Stimulated activated CD8-positive, alpha-beta memory T cell treated with anti-CD3 and anti-CD28 coated beads, Interleukin-12 subunit alpha, Interleukin-12 subunit beta, amount 100 ng/mL, for 1 hour (primary cell): ENCODE measurements at regions not wholly inside any gene's neighbourhood (a gene's known extent, or its start where the extent isn't known, plus 50 kb on each side); places are given as distances from the start of the nearest gene placed in this dataset.
"Not testable (repeated sequence)": the region's sequence is repeated elsewhere in the genome, so short reads cannot be mapped to it uniquely, and the experiment has no call there.

Experiments
- DNase-seq: peaks from one replicate; pipeline ENCODE4 v3.0.0-alpha.2; 2020; ENCODE audit warnings: low read depth

DNA sequence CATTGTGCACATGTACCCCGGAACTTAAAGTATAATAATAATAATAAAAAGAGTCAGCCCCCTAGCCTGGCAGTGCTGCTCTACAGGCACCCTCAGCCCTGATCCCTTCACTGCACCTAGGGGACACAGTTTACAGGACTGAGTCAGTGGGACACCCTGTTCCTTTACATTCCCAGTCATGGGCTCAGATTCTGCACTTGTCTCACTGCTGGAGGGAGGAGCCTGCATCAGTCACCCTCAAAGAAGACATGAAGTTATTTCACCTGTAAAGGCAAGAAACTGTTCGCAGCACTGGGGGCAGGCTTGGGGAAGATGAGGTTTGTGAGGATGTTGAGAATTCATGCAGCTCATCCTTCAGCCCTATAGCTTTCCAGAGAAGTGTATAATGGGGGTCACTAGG lies 50.7 kb upstream of the VPREB1 start:
- no peak for DNase-seq

DNA sequence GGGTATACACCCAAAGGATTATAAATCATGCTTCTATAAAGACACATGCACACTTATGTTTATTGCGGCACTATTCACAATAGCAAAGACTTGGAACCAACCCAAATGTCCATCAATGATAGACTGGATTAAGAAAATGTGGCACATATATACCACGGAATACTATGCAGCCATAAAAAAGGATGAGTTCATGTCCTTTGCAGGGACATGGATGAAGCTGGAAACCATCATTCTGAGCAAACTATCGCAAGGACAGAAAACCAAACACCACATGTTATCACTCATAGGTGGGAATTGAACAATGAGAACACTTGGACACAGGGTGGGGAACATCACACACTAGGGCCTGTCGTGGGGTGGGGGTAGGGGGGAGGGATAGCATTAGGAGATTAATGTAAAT lies 51.1 kb upstream of the VPREB1 start:
- DNase-seq = not testable (repeated sequence)

DNA sequence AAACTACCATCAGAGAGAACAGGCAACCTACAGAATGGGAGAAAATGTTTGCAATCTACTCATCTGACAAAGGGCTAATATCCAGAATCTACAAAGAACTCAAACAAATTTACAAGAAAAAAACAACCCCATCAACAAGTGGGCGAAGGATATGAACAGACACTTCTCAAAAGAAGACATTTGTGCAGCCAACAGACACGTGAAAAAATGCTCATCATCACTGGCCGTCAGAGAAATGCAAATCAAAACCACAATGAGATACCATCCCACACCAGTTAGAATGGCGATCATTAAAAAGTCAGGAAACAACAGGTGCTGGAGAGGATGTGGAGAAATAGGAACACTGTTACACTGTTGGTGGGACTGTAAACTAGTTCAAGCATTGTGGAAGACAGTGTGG lies 51.6 kb upstream of the VPREB1 start:
- not testable (repeated sequence) for DNase-seq

DNA sequence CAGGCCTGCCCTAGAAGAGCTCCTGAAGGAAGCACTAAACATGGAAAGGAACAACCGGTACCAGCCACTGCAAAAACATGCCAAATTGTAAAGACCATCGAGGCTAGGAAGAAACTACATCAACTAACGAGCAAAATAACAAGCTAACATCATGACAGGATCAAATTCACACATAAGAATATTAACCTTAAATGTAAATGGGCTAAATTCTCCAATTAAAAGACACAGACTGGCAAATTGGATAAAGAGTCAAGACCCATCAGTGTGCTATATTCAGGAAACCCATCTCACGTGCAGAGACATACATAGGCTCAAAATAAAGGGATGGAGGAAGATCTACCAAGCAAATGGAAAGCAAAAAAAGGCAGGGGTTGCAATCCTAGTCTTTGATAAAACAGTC lies 54.8 kb upstream of the VPREB1 start:
- DNase-seq = not testable (repeated sequence)

DNA sequence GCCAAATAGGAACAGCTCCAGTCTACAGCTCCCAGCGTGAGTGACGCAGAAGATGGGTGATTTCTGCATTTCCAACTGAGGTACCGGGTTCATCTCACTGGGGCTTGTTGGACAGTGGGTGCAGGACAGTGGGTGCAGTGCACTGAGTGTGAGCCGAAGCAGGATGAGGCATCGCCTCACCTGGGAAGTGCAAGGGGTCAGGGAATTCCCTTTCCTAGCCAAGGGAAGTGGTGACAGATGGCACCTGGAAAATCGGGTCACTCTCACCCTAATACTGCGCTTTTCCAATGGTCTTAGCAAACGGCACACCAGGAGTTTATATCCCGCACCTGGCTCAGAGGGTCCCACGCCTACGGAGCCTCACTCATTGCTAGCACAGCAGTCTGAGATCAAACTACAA lies 56.7 kb upstream of the VPREB1 start:
- not testable (repeated sequence) for DNase-seq

DNA sequence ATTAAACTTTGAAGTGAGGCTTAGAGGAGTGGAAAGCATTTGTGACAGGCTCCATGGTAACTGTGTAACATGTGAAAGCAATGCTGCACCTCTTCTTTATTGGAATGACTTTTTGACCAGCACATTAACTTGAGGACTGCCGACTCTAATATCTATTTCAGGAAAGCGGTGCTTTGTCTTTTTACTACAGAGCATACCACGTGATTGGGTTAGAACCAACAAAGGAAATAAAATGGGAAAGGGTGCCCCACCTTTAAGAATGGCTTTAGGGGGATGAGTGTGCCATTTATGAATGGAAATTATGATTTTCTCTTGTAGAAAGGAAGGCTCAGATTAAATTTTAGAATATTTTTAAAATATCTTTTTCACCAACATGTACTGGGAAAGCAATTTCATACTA lies 57.3 kb upstream of the VPREB1 start:
- no peak for DNase-seq

DNA sequence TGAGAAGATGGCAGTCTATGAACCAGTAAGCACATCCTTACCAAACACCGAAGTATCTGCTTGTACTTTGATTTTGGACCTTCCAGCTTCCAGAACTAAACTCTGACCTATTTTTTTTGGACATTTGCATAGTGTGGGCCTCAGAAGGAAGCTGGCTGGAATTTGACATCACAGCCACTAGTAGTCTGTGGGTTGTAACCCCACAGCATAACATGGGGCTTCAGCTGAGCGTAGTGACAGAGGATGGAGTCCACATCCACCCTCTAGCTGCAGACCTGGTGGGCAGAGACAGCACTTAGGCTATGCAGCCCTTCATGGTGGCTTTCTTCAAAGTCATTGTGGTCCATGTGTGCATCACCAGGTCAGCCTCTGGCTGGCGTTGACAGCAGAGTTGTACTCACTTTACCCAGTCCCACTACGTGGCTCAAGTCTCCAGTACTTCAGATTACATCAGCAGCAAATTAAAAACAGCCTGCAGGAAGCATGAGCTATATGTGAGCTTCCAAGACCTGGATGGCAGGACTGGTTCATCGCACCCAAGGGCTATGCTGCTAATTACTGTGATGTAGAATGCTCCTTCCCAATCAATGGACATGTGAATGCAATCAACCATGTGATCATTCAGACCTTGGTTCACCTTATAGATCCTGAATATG lies 58.6 kb upstream of the VPREB1 start:
- no peak for DNase-seq

DNA sequence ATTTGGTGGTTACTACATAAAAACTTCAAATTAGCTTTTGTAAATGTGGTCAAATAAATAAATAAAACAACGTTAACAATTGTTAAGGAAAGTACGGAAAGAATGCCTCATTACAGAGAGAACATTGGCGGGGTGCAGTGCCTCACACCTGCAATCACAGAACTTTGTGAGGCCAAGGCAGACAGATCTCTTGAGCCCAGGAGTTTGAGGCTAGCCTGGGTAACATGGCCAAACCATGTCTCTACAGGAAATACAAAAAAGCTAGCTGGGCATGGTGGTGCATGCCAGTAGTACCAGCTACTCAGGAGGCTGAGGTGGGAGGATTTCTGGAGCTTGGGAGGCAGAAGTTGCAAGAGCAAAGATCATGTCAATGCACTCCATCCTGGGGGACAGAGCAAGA lies 59.4 kb upstream of the VPREB1 start:
- DNase-seq = no peak

DNA sequence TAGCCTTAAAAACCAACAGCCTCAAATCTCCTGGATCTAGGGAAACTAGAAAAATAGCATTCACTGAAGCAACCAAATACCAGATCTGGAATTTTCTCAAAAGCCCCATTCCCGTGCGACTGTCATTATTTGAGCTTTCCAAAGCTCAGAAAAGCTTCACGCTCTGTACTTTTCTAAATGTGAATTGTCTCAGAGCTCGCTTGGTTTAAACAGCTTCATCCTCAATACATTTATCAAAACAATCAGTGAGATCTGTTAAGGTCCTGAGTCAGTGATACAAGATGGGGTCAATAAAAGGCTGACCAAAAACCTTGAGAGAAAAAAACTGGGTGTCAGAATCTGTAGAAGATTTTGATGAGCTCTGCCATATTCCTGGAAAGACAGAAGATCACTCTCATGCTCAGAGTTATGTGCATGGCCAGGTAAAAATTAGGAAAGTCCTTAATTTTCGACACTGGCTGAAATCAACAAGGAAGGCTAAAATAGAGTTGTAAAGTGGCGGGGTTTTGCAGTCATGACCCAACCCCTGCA lies 60.2 kb upstream of the VPREB1 start:
- no peak for DNase-seq

DNA sequence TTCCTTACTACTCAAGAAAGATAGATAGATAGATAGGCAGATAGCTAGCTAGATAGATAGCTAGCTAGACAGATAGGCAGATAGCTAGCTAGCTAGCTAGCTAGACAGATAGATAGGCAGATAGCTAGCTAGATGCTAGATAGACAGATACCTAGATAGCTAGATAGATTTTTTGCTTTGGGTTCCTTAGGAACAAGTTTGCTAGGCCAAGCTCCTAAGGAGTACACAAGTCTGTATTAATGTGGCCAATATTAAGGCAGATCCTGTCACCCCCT lies 61.7 kb upstream of the VPREB1 start:
- no peak for DNase-seq

DNA sequence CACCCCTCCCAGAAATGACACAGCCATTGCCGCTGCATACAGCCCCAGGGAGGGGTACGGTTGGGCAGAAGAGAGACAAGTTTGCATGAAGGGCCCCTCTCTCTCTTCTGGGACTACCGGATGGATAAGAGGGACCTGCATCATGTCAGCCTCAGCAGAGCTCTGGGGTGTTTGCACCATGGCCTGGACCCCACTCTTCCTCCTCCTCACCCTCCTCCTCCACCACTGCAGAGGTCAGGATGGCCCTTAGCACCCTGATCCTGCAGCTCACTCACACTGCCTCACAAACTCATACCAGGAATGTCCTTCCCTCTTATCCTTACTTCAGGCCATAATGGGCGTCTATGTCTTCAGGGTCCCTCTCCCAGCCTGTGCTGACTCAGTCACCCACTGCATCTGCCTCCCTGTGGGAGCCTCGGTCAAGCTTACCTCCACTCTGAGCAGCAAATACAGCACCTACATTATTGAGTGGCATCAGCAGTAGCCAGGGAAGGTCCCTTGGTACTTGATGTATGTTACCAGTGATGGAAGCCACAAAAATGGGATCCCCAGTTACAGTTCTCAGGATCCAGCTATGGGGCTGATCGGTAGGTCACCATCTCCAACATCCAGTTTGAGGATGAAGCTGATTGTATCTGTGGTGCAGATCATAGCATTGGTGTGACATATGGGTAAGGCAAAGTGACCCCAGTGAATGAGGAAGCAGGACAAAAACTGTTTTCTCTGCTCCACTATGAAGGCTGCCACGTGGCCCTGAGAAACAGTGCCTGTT lies 62.2 kb upstream of the VPREB1 start:
- no peak for DNase-seq

DNA sequence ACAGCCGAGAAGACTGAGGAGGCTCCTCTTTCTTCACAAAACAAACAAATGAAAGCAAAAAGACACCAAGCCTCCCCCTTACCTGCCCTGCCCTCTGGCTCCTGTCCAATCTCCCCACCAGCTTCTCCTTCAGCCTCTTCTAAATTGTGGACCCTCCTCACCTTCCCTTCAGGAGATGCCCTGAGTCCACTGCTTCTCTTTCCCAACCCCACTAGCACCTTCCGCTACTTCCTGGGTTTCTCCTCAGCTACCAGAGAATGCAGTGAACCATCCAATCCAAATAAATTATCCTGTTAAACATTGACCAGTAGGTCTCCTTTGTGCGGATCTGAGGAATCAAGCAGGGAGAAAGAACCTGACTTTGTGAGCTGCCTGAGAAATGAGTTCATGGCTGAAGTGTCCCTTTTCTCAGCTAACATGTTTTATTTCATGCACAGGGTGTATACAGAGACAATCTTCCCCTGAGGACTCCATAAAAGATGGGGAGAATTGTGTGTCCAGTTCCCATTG lies 63.2 kb upstream of the VPREB1 start:
- no peak for DNase-seq

DNA sequence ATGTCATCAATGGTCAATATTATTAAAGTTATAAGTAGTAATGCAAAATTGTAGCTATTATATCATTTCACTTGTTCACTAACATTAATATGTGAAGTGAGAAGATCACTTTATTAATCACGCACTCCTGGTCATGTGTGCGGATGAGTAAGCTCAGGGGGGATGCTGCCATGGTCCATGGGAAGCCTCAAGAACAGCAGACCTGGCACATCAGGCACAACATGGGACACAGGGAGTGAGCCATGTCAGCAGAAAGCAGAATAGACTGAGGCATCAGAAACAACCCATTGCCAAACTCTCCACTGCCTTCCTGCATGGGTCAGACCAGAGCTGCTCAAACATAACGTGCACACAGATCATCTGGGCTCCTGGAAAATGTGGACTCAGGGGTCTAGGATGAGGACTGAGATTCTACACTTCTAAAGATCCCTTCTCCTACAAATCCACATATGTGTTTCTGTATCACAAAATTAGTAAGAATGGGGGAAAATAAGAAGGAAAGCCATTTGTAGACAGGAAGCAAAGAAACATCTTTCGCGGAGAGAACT lies 63.8 kb upstream of the VPREB1 start:
- no peak for DNase-seq

DNA sequence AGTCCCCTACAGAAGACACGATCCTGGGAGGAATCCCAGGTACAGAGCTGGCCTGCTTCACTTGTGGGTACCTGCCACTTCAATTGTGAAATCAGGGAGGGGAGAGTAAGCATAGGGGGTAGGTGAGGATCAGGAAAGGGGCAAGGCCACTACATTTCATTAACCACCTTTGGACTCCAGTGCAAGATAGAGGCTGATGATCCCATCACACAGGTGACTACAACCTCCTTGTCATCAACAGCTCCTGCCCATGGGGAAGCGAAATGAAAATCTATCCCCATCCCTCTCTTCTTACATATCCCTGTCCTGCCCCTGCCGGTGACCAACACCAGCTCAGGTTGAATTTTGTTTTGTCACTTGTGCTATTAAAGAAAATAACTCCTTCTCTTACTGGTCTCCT lies 64.7 kb upstream of the VPREB1 start:
- DNase-seq = no peak

DNA sequence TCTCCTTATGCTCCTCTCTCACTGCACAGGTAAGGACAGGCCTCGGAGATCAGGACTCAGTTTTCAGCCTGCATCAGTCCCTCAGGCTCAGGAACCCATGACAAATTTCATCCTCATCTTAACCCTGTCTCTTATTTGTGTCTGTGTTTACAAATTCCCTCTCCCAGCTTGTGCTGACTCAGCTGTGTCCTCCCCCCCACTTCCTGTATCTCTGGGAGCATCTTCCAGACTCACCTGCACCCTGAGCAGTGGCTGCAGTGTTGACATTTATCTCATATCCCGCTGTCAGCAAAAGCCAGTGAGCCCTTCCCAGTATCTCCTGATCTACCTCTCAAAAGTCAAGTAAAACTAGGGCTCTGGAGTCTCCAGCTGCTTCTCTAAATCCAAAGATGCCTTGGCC lies 65.6 kb upstream of the VPREB1 start:
- DNase-seq = no peak

DNA sequence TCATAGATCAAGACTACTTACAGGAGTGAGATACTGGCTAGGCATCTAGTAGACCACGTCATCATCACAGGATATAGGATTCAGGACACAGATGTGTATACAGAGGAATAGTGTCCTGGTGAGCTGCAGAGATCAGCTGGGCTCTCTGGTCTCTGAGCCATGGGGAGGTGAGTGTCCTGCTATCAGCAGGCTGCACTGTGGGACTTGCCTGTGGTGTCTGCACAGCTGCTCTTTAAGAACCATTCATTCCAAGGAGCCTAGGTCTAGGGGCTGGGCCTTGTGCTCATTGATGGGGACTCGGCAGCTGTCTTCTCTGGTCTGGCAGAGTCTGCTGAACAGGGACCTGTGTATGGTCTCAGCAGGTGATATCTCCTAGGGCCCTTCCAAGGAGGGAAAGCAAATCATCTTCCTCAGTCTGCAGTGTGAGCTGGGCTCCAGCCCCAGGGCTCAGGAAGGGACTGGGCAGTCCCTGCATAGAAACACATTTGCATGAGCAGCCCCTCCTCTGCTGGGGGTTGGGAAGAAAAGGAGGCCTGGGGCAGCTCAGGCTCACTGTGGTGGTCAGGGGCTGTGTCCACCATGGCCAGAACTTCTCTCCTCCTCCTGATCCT lies 66.1 kb upstream of the VPREB1 start:
- no peak for DNase-seq

DNA sequence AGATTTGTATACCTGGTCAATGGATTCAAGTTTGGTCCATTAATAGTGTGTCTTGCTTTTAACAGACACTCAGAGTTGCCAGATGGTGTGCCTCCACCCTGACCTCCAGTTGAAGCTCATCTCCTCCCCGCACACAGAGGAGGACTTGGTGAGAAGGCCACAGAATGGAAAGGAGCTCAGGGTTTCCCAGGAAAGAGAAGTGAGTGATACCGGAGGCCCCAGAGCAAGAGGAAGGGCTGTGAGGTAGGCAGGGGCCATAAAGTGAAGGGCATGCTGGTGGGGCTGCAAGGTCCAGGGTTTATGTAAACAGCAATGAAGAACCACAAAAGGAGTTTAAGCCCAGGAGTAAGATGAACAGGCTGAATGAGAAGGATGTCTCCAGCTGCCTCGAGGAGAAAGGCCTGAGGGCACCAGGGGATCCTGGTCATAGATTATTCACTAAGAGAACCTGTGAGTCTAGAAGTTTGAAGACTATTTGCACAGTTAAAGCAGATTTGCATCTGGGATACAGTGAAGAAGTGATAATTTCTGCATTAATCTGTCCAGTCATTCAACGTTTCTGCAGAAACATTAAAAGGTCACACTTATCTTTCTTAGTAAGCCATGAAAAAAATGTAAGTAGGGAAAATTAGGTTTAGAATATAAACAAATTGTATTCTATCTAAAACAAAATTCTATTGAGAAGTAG lies 67.5 kb upstream of the VPREB1 start:
- no peak for DNase-seq

DNA sequence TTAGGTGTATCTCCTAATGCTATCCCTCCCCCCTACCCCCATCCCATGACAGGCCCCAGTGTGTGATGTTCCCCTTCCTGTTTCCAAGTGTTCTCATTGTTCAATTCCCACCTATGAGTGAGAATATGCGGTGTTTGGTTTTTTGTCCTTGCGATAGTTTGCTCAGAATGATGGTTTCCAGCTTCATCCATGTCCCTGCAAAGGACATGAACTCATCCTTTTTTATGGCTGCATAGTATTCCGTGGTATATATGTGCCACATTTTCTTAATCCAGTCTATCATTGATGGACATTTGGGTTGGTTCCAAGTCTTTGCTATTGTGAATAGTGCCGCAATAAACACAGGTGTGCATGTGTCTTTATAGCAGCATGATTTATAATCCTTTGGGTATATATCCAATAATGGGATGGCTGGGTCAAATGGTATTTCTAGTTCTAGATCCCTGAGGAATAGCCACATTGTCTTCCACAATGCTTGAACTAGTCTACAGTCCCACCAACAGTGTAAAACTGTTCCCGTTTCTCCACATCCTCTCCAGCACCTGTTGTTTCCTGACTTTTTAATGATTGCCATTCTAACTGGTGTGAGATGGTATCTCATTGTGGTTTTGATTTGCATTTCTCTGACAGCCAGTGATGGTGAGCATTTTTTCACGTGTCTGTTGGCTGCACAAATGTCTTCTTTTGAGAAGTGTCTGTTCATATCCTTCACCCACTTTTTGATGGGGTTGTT lies 71.5 kb upstream of the VPREB1 start:
- not testable (repeated sequence) for DNase-seq

DNA sequence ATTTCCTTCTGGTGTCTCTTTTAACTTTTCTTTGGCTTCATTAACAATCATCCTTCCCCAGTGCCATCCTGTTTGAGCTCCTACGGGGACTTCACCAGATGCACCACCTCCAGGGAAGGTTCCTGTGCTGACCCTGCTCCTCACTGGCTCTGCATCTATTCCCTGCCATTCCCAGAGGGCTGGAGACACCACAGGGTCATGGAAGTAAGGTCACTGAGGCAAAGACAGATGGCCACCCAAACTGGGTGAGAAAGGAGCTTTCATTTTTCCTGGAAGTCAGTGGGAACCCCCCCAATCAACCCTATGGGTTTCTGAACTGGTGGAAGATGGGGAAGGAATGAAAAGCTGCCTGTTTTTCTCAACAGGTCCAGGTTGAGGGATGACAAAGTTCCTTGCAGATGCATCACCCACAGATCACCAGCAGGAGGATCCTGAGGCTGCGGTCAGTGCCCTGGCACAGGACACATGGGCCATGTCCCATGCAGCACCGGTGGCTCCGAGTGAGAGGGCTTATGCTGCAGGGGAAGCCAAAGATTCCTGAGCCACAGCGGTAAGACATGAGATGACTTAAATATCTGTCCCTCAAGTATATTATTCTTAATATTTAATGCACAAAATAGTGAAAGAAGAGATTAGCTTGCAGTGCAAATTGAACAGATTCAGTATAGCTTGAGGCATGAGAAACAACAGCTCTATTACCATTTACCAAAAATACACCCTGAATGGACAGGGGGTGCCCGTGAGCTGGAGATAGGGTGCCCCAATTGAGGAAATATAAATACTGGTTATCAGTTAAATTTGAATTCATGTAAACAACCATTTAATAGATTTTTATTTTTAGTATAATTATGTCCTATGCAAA lies 73.0 kb upstream of the VPREB1 start:
- DNase-seq = no peak

DNA sequence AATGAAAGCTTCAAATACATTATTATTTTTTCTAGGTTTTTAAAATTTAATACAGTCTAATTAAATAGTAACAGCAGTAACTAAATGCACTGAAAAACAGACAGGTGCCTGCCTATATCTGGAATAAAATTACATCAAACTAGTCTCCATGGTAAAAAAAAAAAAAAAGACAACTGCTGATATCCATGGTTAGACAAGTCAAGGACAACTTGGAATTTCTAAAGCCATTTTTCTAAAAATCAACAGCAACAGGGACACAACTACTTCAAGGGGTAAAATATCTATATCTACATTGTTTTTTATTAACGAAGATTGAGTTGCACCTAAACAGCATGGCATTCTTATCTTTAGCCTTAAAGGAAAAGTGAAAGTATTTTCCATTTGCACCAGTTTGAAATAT lies 74.7 kb upstream of the VPREB1 start:
- no peak for DNase-seq
